ENCODE measurements at regions not wholly inside any gene's neighbourhood (a gene's known extent, or its start where the extent isn't known, plus 50 kb on each side); places are given as distances from the start of the nearest gene placed in this dataset.

DNA sequence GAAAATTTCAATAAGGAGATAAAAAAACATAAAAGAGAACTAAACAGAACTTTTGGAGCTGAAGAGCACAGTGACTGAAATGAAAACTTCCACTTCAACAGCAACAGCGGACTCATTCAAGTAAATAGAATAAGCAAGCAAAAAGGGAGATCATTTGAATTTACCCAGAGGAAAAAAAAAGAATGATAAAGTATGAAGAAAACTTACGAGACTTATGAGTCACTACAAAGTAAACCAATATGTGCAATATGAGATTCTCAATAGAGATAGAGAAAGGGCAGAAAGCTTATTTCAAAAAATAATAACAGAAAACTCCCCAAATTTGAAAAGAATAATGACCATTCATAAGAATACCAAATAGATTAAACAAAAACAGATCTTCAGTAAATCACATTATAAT, 1605.7 kb upstream of the CDH6 start:
- Mint-ChIP-seq H3K9me3 (peaks cover 20 to 32% of the 10 kb centered on the region in 2 donors), H3K27ac (no peak overlapping the region), H3K27me3 (ENCODE audit: low read depth in 2 of 2) (no peaks in the 10 kb centered on the region), H3K4me1 (no peaks in the 10 kb centered on the region), H3K4me3 (no peak overlapping the region), H3K36me3 (peaks cover 27% of the 10 kb centered on the region)
- Histone ChIP-seq H3K27ac (ENCODE audit: low read length) (no peak overlapping the region), H3K4me1 (ENCODE audit: control insufficient read depth, insufficient read depth, low read length) (no peaks in the 10 kb centered on the region), H3K36me3 (ENCODE audit: control insufficient read depth, insufficient read depth, low read length) (no peaks in the 10 kb centered on the region), H3K27me3 (ENCODE audit: control insufficient read depth, insufficient read depth, low read length) (no peaks in the 10 kb centered on the region), H3K9me3 (ENCODE audit: control insufficient read depth, insufficient read depth, low read length) (peaks cover 9% of the 10 kb centered on the region), H3K4me3 (ENCODE audit: low read length) (no peak overlapping the region)
- no CpG with 5 or more reads among the region's 2 CpGs for WGBS (ENCODE audit: insufficient coverage)
- ATAC-seq (no peak), DNase-seq (no peak)
- intact Hi-C loops (cut with micrococcal nuclease), result no loop called here
- TF ChIP-seq, protein P1, sequence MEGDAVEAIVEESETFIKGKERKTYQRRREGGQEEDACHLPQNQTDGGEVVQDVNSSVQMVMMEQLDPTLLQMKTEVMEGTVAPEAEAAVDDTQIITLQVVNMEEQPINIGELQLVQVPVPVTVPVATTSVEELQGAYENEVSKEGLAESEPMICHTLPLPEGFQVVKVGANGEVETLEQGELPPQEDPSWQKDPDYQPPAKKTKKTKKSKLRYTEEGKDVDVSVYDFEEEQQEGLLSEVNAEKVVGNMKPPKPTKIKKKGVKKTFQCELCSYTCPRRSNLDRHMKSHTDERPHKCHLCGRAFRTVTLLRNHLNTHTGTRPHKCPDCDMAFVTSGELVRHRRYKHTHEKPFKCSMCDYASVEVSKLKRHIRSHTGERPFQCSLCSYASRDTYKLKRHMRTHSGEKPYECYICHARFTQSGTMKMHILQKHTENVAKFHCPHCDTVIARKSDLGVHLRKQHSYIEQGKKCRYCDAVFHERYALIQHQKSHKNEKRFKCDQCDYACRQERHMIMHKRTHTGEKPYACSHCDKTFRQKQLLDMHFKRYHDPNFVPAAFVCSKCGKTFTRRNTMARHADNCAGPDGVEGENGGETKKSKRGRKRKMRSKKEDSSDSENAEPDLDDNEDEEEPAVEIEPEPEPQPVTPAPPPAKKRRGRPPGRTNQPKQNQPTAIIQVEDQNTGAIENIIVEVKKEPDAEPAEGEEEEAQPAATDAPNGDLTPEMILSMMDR (IDR thresholded peaks at IDR 0.05), result no peak

- H3K27me3 Mint-ChIP-seq (ENCODE audit: low read depth in 2 of 2), result no peaks in the 10 kb centered on the region
- H3K4me3 ChIP-seq (ENCODE audit: low read length), result no peak overlapping the region
- no peak for ATAC-seq
- H3K4me1 ChIP-seq (ENCODE audit: control insufficient read depth, insufficient read depth, low read length), result no peaks in the 10 kb centered on the region
- H3K27me3 ChIP-seq (ENCODE audit: control insufficient read depth, insufficient read depth, low read length), result no peaks in the 10 kb centered on the region
- no peaks in the 10 kb centered on the region for H3K4me1 Mint-ChIP-seq
- WGBS (ENCODE audit: insufficient coverage), result 29% methylated on average over 2 of the region's 2 CpGs
- DNase-seq, result no peak
- H3K9me3 Mint-ChIP-seq, result peaks cover 12 to 15% of the 10 kb centered on the region in 2 donors
- H3K36me3 Mint-ChIP-seq, result peaks cover 7% of the 10 kb centered on the region
- H3K36me3 ChIP-seq (ENCODE audit: control insufficient read depth, insufficient read depth, low read length), result no peaks in the 10 kb centered on the region
- H3K27ac Mint-ChIP-seq, result no peak overlapping the region
- TF ChIP-seq, protein P1 (IDR thresholded peaks at IDR 0.05), result no peak
- no peak overlapping the region for H3K4me3 Mint-ChIP-seq
- intact Hi-C loops (cut with micrococcal nuclease), result no loop called here
- H3K9me3 ChIP-seq (ENCODE audit: control insufficient read depth, insufficient read depth, low read length), result no peaks in the 10 kb centered on the region
- no peak overlapping the region for H3K27ac ChIP-seq (ENCODE audit: low read length)
Observed at GRCh38 chr5:29568028-29568427, 1625.5 kb upstream of the CDH6 start.

GRCh38 chr5:29561564-29561963, 1631.9 kb upstream of the CDH6 start:
- peaks cover 6% of the 10 kb centered on the region for H3K9me3 ChIP-seq (ENCODE audit: control insufficient read depth, insufficient read depth, low read length)
- intact Hi-C loops (cut with micrococcal nuclease), result no loop called here
- H3K36me3 Mint-ChIP-seq, result no peaks in the 10 kb centered on the region
- H3K4me3 Mint-ChIP-seq, result no peak overlapping the region
- no peak overlapping the region for H3K4me3 ChIP-seq (ENCODE audit: low read length)
- no peaks in the 10 kb centered on the region for H3K27me3 Mint-ChIP-seq (ENCODE audit: low read depth in 2 of 2)
- H3K27ac ChIP-seq (ENCODE audit: low read length), result no peak overlapping the region
- no peak overlapping the region for H3K27ac Mint-ChIP-seq
- H3K4me1 Mint-ChIP-seq, result no peaks in the 10 kb centered on the region
- TF ChIP-seq, protein P1 (IDR thresholded peaks at IDR 0.05), result no peak
- WGBS (ENCODE audit: insufficient coverage), result 90% methylated on average over 4 of the region's 4 CpGs
- DNase-seq (no peak), ATAC-seq (no peak)
- no peaks in the 10 kb centered on the region for H3K4me1 ChIP-seq (ENCODE audit: control insufficient read depth, insufficient read depth, low read length)
- H3K36me3 ChIP-seq (ENCODE audit: control insufficient read depth, insufficient read depth, low read length), result no peaks in the 10 kb centered on the region
- peaks cover 5 to 7% of the 10 kb centered on the region in 2 donors for H3K9me3 Mint-ChIP-seq
- H3K27me3 ChIP-seq (ENCODE audit: control insufficient read depth, insufficient read depth, low read length), result no peaks in the 10 kb centered on the region

- H3K27me3 Mint-ChIP-seq (ENCODE audit: low read depth in 2 of 2), result no peaks in the 10 kb centered on the region
- Histone ChIP-seq H3K27me3 (ENCODE audit: control insufficient read depth, insufficient read depth, low read length) (no peaks in the 10 kb centered on the region), H3K4me1 (ENCODE audit: control insufficient read depth, insufficient read depth, low read length) (no peaks in the 10 kb centered on the region), H3K36me3 (ENCODE audit: control insufficient read depth, insufficient read depth, low read length) (no peaks in the 10 kb centered on the region), H3K9me3 (ENCODE audit: control insufficient read depth, insufficient read depth, low read length) (peaks cover 14% of the 10 kb centered on the region), H3K4me3 (ENCODE audit: low read length) (no peak overlapping the region), H3K27ac (ENCODE audit: low read length) (no peak overlapping the region)
- intact Hi-C loops (cut with micrococcal nuclease), result no loop called here
- no peak overlapping the region for H3K4me3 Mint-ChIP-seq
- no peak for ATAC-seq
- no peak for DNase-seq
- H3K36me3 Mint-ChIP-seq, result peaks cover 11% of the 10 kb centered on the region
- 88% methylated on average over 2 of the region's 2 CpGs for WGBS (ENCODE audit: insufficient coverage)
- peaks cover 22 to 32% of the 10 kb centered on the region in 2 donors for H3K9me3 Mint-ChIP-seq
- TF ChIP-seq, protein P1 (IDR thresholded peaks at IDR 0.05), result no peak
- H3K27ac Mint-ChIP-seq, result no peak overlapping the region
- no peaks in the 10 kb centered on the region for H3K4me1 Mint-ChIP-seq
Observed at GRCh38 chr5:29550523-29550922, 1643.0 kb upstream of the CDH6 start.
